Activated B cell treated with CpG ODN at 0.5 μM for 24 hours (primary cell): ENCODE measurements at regions not wholly inside any gene's neighbourhood (a gene's known extent, or its start where the extent isn't known, plus 50 kb on each side); places are given as distances from the start of the nearest gene placed in this dataset.

Experiments
- ATAC-seq: fragments of 200-7000 bp; cut with Tn5 transposase; one replicate; pipeline ENCODE4 v1.10.0; 2021; ENCODE audit warnings: low read depth, mild to moderate bottlenecking, moderate library complexity
- CTCF ChIA-PET: fragments of 350-600 bp; sonication (Branson Sonifier 250); formaldehyde crosslinking; loops from one replicate; lab custom pipeline; 2021; ENCODE audit warnings: antibody characterized with exemption; lab: Charles Lee
- POLR2A ChIA-PET: fragments of 350-600 bp; sonication (Branson Sonifier 250); formaldehyde crosslinking; loops from one replicate; lab custom pipeline; 2021; ENCODE audit warnings: antibody characterized with exemption; lab: Charles Lee
- DNase-seq: peaks from one replicate; pipeline ENCODE4 v3.0.0; 2022
- H3K27ac Mint-ChIP-seq: one replicate; pipeline ENCODE4 v1.8.0; 2020; ENCODE audit warnings: mixed read lengths
- H3K27me3 Mint-ChIP-seq: one replicate; pipeline ENCODE4 v1.8.0; 2021; ENCODE audit warnings: mixed read lengths
- H3K36me3 Mint-ChIP-seq: one replicate; pipeline ENCODE4 v1.8.0; 2021; ENCODE audit warnings: low read depth, mixed read lengths
- H3K4me1 Mint-ChIP-seq: one replicate; pipeline ENCODE4 v1.8.0; 2021; ENCODE audit warnings: mixed read lengths
- H3K4me3 Mint-ChIP-seq: one replicate; pipeline ENCODE4 v1.8.0; 2020; ENCODE audit warnings: mild to moderate bottlenecking, mixed read lengths
- H3K9me3 Mint-ChIP-seq: one replicate; pipeline ENCODE4 v1.8.0; 2020; ENCODE audit warnings: mixed read lengths
- intact Hi-C: fragments of 100-400 bp; cut with micrococcal nuclease; formaldehyde crosslinking; loops from one replicate; pipeline ENCODE4 v1.15.1; 2024
- TF ChIP-seq, protein P1 (sequence below): fragments of 200-600 bp; IDR thresholded peaks from one replicate; pipeline ENCODE4 v1.8.0; 2022; ENCODE audit warnings: antibody characterized with exemption, mild to moderate bottlenecking

DNA sequence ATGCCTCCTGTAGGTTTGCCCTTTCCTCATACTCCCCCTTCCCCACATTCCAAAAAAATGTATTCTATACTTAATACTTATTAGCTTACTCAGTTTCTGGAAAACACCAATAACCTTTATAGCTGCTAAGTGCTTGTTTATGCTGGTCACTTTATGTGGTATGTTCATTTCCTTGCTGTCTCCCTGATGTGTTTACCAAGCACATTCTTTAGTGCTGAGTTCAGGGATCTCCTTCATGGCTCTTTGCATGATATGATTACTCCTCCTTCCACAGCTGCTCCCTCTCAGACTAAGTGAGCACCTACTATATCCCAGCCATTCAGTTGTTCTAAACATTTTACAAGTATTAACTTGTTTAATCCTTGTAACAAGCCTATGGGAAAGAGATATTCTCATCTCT is 698.3 kb upstream of the FANCL start:
- DNase-seq: no peak
- Mint-ChIP-seq H3K4me1 (no peaks in the 10 kb centered on the region), H3K9me3 (peaks cover 22% of the 10 kb centered on the region), H3K27me3 (no peaks in the 10 kb centered on the region), H3K36me3 (no peaks in the 10 kb centered on the region), H3K27ac (no peak overlapping the region), H3K4me3 (no peak overlapping the region)
- intact Hi-C loops: no loop called here
- ChIA-PET CTCF (no interaction called here), POLR2A (no interaction called here)
- no peak for ATAC-seq
- TF ChIP-seq, protein P1, sequence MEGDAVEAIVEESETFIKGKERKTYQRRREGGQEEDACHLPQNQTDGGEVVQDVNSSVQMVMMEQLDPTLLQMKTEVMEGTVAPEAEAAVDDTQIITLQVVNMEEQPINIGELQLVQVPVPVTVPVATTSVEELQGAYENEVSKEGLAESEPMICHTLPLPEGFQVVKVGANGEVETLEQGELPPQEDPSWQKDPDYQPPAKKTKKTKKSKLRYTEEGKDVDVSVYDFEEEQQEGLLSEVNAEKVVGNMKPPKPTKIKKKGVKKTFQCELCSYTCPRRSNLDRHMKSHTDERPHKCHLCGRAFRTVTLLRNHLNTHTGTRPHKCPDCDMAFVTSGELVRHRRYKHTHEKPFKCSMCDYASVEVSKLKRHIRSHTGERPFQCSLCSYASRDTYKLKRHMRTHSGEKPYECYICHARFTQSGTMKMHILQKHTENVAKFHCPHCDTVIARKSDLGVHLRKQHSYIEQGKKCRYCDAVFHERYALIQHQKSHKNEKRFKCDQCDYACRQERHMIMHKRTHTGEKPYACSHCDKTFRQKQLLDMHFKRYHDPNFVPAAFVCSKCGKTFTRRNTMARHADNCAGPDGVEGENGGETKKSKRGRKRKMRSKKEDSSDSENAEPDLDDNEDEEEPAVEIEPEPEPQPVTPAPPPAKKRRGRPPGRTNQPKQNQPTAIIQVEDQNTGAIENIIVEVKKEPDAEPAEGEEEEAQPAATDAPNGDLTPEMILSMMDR: no peak

DNA sequence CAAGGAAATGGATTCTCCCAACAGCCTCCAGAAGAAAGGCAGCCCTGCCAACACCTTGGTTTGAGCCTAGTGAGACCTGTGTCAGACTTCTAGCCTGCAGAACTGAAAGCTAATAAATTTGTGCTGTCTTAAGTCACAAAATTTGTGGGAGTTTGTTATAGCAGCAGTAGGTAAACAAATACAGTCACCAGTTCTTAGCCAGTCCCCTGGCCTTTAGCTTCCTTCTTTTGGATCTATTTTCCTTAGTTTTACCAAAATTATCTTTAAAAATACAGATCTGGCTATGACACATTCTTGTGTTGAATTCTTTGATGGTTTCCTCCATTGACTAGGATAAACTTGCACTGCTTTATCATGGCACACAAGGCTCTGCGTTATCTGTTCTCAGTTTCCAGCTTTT is 697.9 kb upstream of the FANCL start:
- no peak overlapping the region for H3K27ac Mint-ChIP-seq
- ATAC-seq: no peak

DNA sequence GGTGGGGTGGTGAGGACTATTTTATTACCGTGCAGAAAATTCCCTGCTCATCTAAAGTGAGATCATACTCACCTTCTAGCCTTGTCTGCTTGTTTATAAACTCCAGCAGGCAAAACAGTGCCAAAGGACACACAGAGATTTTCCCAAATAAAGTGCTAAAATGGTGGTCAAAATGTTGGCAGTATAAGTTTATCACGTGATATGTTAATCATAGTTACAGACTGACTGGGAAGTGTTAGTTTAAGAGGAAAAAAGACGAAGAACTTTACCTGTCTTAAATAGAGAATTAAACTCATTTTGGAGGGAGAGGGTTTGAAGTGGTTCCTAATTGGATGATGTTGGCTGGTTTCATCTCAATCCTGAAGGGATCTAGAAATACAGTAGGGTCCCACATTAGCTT is 691.7 kb upstream of the FANCL start:
- Mint-ChIP-seq H3K4me1 (no peaks in the 10 kb centered on the region), H3K36me3 (no peaks in the 10 kb centered on the region), H3K9me3 (no peaks in the 10 kb centered on the region), H3K27me3 (no peaks in the 10 kb centered on the region), H3K4me3 (no peak overlapping the region), H3K27ac (no peak overlapping the region)
- ATAC-seq (no peak), DNase-seq (no peak)
- CTCF ChIA-PET: no interaction called here
- TF ChIP-seq, protein P1: no peak
- POLR2A ChIA-PET: no interaction called here
- intact Hi-C loops: no loop called here

More for the DNA sequence above, 697.9 kb upstream of the FANCL start:
- Mint-ChIP-seq H3K9me3 (peaks cover 20% of the 10 kb centered on the region), H3K36me3 (no peaks in the 10 kb centered on the region), H3K27me3 (no peaks in the 10 kb centered on the region), H3K4me3 (no peak overlapping the region), H3K4me1 (no peaks in the 10 kb centered on the region)
- POLR2A ChIA-PET: no interaction called here
- TF ChIP-seq, protein P1: no peak
- no peak for DNase-seq
- intact Hi-C loops: no loop called here
- CTCF ChIA-PET: no interaction called here

DNA sequence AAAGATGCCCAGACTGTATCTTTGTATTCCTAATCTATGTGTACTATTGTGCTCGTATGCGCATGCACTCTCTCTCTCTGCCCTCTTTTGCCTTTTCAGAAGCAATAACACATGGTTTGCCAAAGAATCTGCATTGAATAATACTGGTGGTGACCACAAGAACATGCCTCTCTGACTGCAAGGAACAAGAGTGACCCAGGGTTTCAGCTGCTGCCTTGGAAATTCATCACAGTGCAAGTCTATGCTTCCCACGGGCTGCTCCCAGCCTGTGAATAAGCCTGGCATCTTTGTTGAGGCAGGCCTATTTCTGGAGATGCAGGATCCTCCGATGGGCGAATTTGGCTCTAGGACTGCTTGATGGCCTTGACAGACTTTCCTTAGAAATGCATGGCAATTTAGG is 689.4 kb upstream of the FANCL start:
- H3K27me3 Mint-ChIP-seq: no peaks in the 10 kb centered on the region
- H3K36me3 Mint-ChIP-seq: no peaks in the 10 kb centered on the region
- ChIA-PET POLR2A (no interaction called here), CTCF (no interaction called here)
- no peak overlapping the region for H3K27ac Mint-ChIP-seq
- no peaks in the 10 kb centered on the region for H3K4me1 Mint-ChIP-seq
- intact Hi-C loops: no loop called here
- no peaks in the 10 kb centered on the region for H3K9me3 Mint-ChIP-seq
- ATAC-seq (no peak), DNase-seq (no peak)
- TF ChIP-seq, protein P1: no peak
- no peak overlapping the region for H3K4me3 Mint-ChIP-seq

DNA sequence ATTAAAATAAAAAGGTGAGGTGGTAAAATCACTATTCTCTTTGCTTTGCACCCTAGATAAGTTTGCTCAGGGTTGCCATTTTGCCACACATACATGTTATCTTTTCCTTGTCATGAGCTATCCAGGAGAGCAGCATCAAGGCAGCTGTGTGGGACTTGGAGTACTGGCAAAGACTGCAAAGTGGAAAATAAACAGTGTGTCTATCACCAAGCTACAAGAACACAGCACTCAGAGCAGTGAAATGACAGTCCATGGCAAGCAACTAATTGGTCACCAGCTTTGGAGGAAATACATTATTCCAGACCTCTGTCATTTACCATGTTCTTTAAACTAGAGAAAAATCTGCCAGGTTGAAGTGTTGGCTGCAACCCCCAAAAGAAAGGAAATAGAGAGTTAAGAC is 687.8 kb upstream of the FANCL start:
- TF ChIP-seq, protein P1: no peak

More for the DNA sequence above, 687.8 kb upstream of the FANCL start:
- ChIA-PET CTCF (no interaction called here), POLR2A (no interaction called here)
- no peak for ATAC-seq
- Mint-ChIP-seq H3K27me3 (no peaks in the 10 kb centered on the region), H3K4me3 (no peak overlapping the region), H3K36me3 (no peaks in the 10 kb centered on the region), H3K4me1 (no peaks in the 10 kb centered on the region), H3K27ac (no peak overlapping the region), H3K9me3 (no peaks in the 10 kb centered on the region)
- no peak for DNase-seq
- intact Hi-C loops: no loop called here
